ENCODE measurements at regions not wholly inside any gene's neighbourhood (a gene's known extent, or its start where the extent isn't known, plus 50 kb on each side); places are given as distances from the start of the nearest gene placed in this dataset.
"Not testable (repeated sequence)": the region's sequence is repeated elsewhere in the genome, so short reads cannot be mapped to it uniquely, and the experiment has no call there.

GRCh38 chr9:38253200-38253599 lies 139.3 kb upstream of the ALDH1B1 start:
- no peak for DNase-seq

- no peak for DNase-seq
Observed at GRCh38 chr9:38251036-38251860, 141.3 kb upstream of the ALDH1B1 start.

GRCh38 chr9:38250279-38251035 lies 142.0 kb upstream of the ALDH1B1 start:
- DNase-seq = no peak

- no peak for DNase-seq
Observed at GRCh38 chr9:38249587-38250210, 142.8 kb upstream of the ALDH1B1 start.

GRCh38 chr9:38249049-38249448 lies 143.5 kb upstream of the ALDH1B1 start:
- DNase-seq = no peak

GRCh38 chr9:38246833-38247232 lies 145.7 kb upstream of the ALDH1B1 start:
- no peak for DNase-seq

- no peak for DNase-seq
Observed at GRCh38 chr9:38244971-38245370, 147.5 kb upstream of the ALDH1B1 start.

GRCh38 chr9:38243993-38244392 lies 148.5 kb upstream of the ALDH1B1 start:
- DNase-seq = no peak

GRCh38 chr9:38242151-38242550 lies 150.4 kb upstream of the ALDH1B1 start:
- not testable (repeated sequence) for DNase-seq

GRCh38 chr9:38240051-38240450 lies 152.5 kb upstream of the ALDH1B1 start:
- no peak for DNase-seq

GRCh38 chr9:38235244-38235643 lies 157.3 kb upstream of the ALDH1B1 start:
- DNase-seq = no peak

GRCh38 chr9:38234479-38235170 lies 157.9 kb upstream of the ALDH1B1 start:
- no peak for DNase-seq

GRCh38 chr9:38233796-38234355 lies 158.6 kb upstream of the ALDH1B1 start:
- DNase-seq = no peak

- no peak for DNase-seq
Observed at GRCh38 chr9:38233343-38233742, 159.2 kb upstream of the ALDH1B1 start.

- no peak for DNase-seq
Observed at GRCh38 chr9:38232895-38233294, 159.6 kb upstream of the ALDH1B1 start.

GRCh38 chr9:38229504-38230155 lies 160.6 kb upstream of the SHB start:
- DNase-seq = no peak

- no peak for DNase-seq
Observed at GRCh38 chr9:38229104-38229500, 160.1 kb upstream of the SHB start.

GRCh38 chr9:38228331-38229103 lies 159.5 kb upstream of the SHB start:
- DNase-seq = no peak

- DNase-seq = peak; percentile 50
Observed at GRCh38 chr9:38227656-38228055, 158.6 kb upstream of the SHB start.

GRCh38 chr9:38227061-38227540 lies 158.1 kb upstream of the SHB start:
- peak; percentile 73 for DNase-seq

GRCh38 chr9:38226491-38226951 lies 157.5 kb upstream of the SHB start:
- DNase-seq = no peak
